A673 (cell line): ENCODE measurements at regions not wholly inside any gene's neighbourhood (a gene's known extent, or its start where the extent isn't known, plus 50 kb on each side); places are given as distances from the start of the nearest gene placed in this dataset.

Experiments
- BruUV-seq: library from RNA; stranded (reverse); fragments of 400-500 nt; replicated peaks from 2 replicates; lab custom pipeline; 2021; lab: Mats Ljungman, UMichigan
- CTCF ChIA-PET: fragments of 300-600 bp; sonication (Branson Sonifier 250); formaldehyde crosslinking; loops from one replicate; lab custom pipeline; 2022; ENCODE audit warnings: antibody characterized with exemption; lab: Charles Lee
- POLR2A ChIA-PET: fragments of 300-600 bp; sonication (Branson Sonifier 250); formaldehyde crosslinking; loops from one replicate; lab custom pipeline; 2022; ENCODE audit warnings: antibody characterized with exemption; ENCODE audit not compliant: low non-redundant PET; lab: Charles Lee
- DNase-seq: peaks from one replicate; pipeline ENCODE4 v3.0.0-alpha.2; 2015; ENCODE audit warnings: low spot score
- H3K27ac ChIP-seq: fragments of 200-600 bp; sonication (generic); 2 replicates; pipeline ENCODE4 v1.5.1; 2016; ENCODE audit warnings: mixed run types, low read depth, mild to moderate bottlenecking, mixed read lengths, antibody characterized with exemption, low read length; ENCODE audit not compliant: poor library complexity, severe bottlenecking
- H3K27me3 ChIP-seq: fragments of 200-600 bp; sonication (generic); replicated peaks from 2 replicates; pipeline ENCODE4 v1.6.1; 2017; ENCODE audit warnings: mixed run types, low read depth, mild to moderate bottlenecking, mixed read lengths, antibody characterized with exemption, low read length; ENCODE audit not compliant: insufficient read depth, poor library complexity
- H3K36me3 ChIP-seq: fragments of 200-600 bp; sonication (generic); 2 replicates; pipeline ENCODE4 v1.6.1; 2016; ENCODE audit warnings: mixed run types, mild to moderate bottlenecking, mixed read lengths, antibody characterized with exemption, low read length; ENCODE audit not compliant: insufficient read depth, poor library complexity, severe bottlenecking
- H3K4me1 ChIP-seq: fragments of 200-600 bp; sonication (generic); 2 replicates; pipeline ENCODE4 v1.6.1; 2017; ENCODE audit warnings: mixed run types, mild to moderate bottlenecking, mixed read lengths, antibody characterized with exemption, low read length; ENCODE audit not compliant: insufficient read depth, poor library complexity, severe bottlenecking
- H3K4me3 ChIP-seq: fragments of 200-600 bp; sonication (generic); 2 replicates; pipeline ENCODE4 v1.5.1; 2016; ENCODE audit warnings: low read depth, mixed run types, mild to moderate bottlenecking, mixed read lengths, low read length; ENCODE audit not compliant: poor library complexity, severe bottlenecking
- H3K9me3 ChIP-seq: fragments of 200-600 bp; sonication (generic); 2 replicates; pipeline ENCODE4 v1.6.1; 2016; ENCODE audit warnings: mixed run types, low read depth, mild to moderate bottlenecking, mixed read lengths, antibody characterized with exemption, low read length; ENCODE audit not compliant: poor library complexity, severe bottlenecking
- EZH2 ChIP-seq: fragments of 200-600 bp; sonication (generic); IDR thresholded peaks from 2 replicates; pipeline ENCODE4 v1.6.1; 2017; ENCODE audit warnings: borderline replicate concordance, low read depth, mild to moderate bottlenecking, mixed read lengths, antibody characterized with exemption, low read length; ENCODE audit not compliant: poor library complexity, severe bottlenecking
- intact Hi-C: fragments of 100-400 bp; cut with micrococcal nuclease; formaldehyde crosslinking; loops from one replicate; pipeline ENCODE4 v1.10.0; 2022; ENCODE audit not compliant: unreplicated experiment
- TF ChIP-seq, protein P1 (sequence below): fragments of 300-800, 200-600 bp; sonication (generic); conservative IDR thresholded peaks from 2 replicates; pipeline ENCODE4 v1.5.1; 2017; ENCODE audit warnings: low read depth, mild to moderate bottlenecking, antibody characterized with exemption, low read length, moderate library complexity, mixed read lengths

DNA sequence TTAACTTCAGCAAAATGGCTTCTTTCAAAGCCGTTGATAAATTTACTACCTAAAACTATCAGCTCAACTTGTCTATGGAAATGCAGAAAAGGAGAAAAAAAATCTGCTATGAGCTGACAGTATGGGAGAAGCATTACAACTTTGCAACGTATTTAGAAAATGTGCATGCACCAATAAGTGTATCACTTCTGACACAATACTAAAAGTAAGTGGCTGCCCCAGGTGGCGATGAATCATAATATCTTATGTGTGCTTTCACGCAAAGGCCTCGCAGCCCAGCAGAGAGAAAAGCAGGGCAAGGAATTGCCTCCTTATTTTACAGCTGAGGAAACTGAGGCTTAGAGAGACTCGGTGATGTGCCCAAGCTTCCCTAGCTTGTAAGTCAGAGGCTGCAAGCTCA is 101.8 kb downstream of the SALL1 start:
- Histone ChIP-seq H3K27me3 (no peaks in the 10 kb centered on the region), H3K27ac (no peak overlapping the region), H3K9me3 (no peaks in the 10 kb centered on the region), H3K4me1 (no peaks in the 10 kb centered on the region), H3K36me3 (no peaks in the 10 kb centered on the region), H3K4me3 (no peak overlapping the region)
- TF ChIP-seq EZH2 = no peak
- TF ChIP-seq, protein P1, sequence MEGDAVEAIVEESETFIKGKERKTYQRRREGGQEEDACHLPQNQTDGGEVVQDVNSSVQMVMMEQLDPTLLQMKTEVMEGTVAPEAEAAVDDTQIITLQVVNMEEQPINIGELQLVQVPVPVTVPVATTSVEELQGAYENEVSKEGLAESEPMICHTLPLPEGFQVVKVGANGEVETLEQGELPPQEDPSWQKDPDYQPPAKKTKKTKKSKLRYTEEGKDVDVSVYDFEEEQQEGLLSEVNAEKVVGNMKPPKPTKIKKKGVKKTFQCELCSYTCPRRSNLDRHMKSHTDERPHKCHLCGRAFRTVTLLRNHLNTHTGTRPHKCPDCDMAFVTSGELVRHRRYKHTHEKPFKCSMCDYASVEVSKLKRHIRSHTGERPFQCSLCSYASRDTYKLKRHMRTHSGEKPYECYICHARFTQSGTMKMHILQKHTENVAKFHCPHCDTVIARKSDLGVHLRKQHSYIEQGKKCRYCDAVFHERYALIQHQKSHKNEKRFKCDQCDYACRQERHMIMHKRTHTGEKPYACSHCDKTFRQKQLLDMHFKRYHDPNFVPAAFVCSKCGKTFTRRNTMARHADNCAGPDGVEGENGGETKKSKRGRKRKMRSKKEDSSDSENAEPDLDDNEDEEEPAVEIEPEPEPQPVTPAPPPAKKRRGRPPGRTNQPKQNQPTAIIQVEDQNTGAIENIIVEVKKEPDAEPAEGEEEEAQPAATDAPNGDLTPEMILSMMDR = no peak
- ChIA-PET POLR2A (no interaction called here), CTCF (no interaction called here)
- intact Hi-C loops = no loop called here
- no TSS peak for BruUV-seq
- DNase-seq = no peak

- no peaks in the 10 kb centered on the region for H3K36me3 ChIP-seq
- CTCF ChIA-PET = no interaction called here
- H3K27me3 ChIP-seq = no peaks in the 10 kb centered on the region
- H3K4me1 ChIP-seq = no peaks in the 10 kb centered on the region
- no peak for DNase-seq
- BruUV-seq = no TSS peak
- no peak overlapping the region for H3K27ac ChIP-seq
- intact Hi-C loops = no loop called here
- POLR2A ChIA-PET = no interaction called here
- no peaks in the 10 kb centered on the region for H3K9me3 ChIP-seq
- TF ChIP-seq, protein P1 = no peak
- no peak for TF ChIP-seq EZH2
- H3K4me3 ChIP-seq = no peak overlapping the region
Observed at GRCh38 chr16:51048544-51048943, 102.5 kb downstream of the SALL1 start.

- ChIA-PET POLR2A (no interaction called here), CTCF (no interaction called here)
- no TSS peak for BruUV-seq
- DNase-seq = no peak
- intact Hi-C loops = no loop called here
- no peaks in the 10 kb centered on the region for H3K36me3 ChIP-seq
- no peak overlapping the region for H3K27ac ChIP-seq
- H3K27me3 ChIP-seq = no peaks in the 10 kb centered on the region
- no peak overlapping the region for H3K4me3 ChIP-seq
- no peaks in the 10 kb centered on the region for H3K4me1 ChIP-seq
- no peaks in the 10 kb centered on the region for H3K9me3 ChIP-seq
- no peak for TF ChIP-seq EZH2
- TF ChIP-seq, protein P1 = no peak
Observed at GRCh38 chr16:51045794-51046193, 105.3 kb downstream of the SALL1 start.
